ENCODE measurements at regions not wholly inside any gene's neighbourhood (a gene's known extent, or its start where the extent isn't known, plus 50 kb on each side); places are given as distances from the start of the nearest gene placed in this dataset.

GRCh38 chr3:6512172-6512800, 348.6 kb upstream of the GRM7 start:
- TF ChIP-seq CTCF (IDR thresholded peaks at IDR 0.05), result no peak
- no peak for TF ChIP-seq POLR2AphosphoS5 (IDR thresholded peaks at IDR 0.05)
- no peak for TF ChIP-seq EP300 (IDR thresholded peaks at IDR 0.05)
- TF ChIP-seq POLR2A (IDR thresholded peaks at IDR 0.05), result no peak
